Colon (tissue), 2 donors: ENCODE measurements at regions not wholly inside any gene's neighbourhood (a gene's known extent, or its start where the extent isn't known, plus 50 kb on each side); places are given as distances from the start of the nearest gene placed in this dataset.

Source experiments
- FAIRE-seq: peaks from 2 replicates; lab custom pipeline; 2012; peaks lifted over from hg19 to GRCh38; lab: Jason Lieb, UNC
- donor health status: control.
- donor health status: control.

- FAIRE-seq, result no peak
These were observed 457.5 kb downstream of the LMO4 start for GRCh38 chr1:87786229-87786628.

DNA sequence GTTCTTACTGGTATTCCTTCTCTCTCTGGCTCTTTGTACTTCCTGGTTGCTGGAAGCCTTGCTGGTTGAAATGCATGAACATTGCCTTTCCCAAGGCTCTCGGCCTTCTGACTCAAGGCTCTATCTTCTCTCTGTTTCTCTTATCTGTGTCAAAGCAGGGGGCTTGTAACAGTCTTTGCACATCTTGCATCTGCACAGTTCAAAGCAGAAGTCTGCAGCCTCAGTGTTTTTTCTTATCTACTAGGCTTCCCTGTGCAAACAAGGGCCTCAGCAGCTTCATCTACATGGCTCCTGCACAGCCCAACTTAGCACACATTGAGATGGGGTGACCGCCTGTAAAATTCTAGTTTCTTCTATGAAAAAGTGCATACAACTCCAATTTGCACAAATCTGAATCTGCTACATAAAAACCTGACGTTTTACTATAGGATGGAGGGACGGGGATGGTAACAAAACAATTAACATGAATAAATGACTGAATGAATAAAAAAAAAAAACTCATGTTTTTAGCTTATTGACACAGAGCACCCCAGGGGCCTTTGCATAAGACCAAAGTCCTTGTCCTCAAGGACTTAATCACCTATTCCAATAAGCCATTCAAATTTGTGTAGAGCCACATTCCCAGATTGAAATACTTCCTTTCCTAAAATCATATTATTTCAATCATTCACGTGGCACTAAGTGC is 458.3 kb downstream of the LMO4 start:
- FAIRE-seq, result no peak

DNA sequence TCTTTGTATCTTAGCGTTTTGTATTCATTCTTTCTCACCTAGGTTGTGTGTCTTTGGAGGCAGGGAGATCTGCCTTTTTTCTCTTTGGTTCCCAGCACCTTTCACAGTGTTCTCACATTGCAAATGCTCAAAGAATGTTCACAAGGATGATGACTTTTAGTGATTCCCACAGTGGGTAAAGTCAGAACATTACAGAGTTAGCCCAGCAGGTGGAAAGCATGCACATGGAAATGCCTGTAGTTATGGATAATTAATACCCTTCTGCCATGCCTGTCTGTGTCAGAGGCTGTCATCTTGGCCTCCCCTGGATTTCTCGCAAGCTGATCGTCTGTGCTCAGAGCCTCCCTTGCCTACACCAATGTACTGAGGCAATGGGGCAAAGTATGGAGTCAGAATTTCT is 458.9 kb downstream of the LMO4 start:
- no peak for FAIRE-seq

DNA sequence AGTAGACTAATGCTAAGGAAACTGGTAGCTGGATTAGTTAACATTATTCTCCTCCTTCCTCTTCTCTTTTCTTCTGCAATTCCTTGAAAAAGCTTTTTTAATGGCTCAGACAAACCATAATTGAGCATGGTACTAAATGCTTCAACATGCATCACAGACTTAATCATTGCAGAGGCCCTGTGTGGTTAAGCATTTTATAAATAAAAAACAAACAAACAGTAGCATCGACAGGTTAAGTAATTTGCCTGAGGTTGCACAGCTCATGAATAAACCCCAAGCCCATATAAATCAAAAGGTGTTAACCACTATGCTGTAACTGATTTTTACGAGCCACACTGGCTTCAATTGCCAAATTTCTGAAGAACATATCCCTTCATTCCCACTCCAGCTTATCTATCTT is 462.1 kb downstream of the LMO4 start:
- FAIRE-seq, result no peak

GRCh38 chr1:87791931-87792740 is 463.5 kb downstream of the LMO4 start:
- FAIRE-seq, result no peak

DNA sequence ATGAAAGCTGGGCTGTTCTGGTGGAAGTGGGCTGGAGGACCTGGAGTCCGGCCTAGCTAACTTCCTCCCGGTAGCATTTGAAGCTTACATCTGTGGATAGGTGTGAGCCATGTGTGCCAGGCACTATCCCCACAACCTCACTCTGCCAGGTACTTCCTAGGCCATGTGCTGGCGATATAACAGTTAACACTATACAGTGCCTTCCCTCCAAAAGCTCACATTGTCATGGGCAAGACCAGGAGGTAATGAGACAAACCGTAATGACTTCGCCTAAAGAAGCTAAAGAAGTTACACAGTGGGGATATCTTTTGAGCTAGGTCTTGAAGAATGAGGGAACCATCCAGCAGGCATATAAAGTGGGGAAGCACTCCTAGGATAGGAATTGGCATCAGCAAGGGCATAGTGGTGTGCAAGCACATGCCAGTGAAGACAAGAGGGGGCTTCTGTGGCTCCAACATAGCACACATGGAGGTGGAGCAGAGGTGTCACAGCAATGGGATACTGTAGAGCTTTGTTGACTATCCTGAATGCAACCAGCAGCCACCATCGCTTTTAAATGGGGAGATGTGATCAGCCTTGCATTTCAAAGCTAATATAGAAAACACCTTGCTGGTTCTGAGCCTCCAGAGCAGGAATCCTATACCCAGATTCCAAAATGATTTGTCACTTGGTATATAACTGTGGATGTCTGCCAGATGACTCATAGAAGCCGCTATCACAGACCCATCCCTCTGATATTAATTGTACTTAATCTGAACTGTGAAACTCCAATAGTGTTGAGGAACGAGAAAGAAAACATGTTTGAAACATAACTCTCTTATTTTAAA is 466.3 kb downstream of the LMO4 start:
- FAIRE-seq, result no peak

GRCh38 chr1:87795615-87796337 is 467.1 kb downstream of the LMO4 start:
- FAIRE-seq, result no peak

DNA sequence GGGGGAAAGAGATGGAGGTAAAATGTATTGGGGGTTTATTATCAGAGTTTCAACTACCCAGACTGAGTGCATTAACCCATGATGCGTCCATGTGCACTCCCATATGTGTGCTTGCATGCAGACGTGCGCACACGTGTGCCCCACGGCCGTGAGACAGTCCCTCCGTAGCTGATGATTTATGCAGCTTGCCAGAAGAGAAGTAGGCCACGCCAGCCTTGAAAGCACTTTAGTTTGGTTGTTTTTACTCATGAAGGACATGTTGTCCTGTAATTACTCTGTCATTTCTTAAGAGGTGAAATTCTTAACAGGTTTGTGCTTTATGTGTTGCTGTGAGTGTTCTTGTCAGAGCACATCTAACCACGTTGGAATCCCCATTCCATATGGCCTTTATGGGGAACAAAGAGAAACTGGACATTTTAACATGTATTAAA is 467.8 kb downstream of the LMO4 start:
- FAIRE-seq, result no peak

DNA sequence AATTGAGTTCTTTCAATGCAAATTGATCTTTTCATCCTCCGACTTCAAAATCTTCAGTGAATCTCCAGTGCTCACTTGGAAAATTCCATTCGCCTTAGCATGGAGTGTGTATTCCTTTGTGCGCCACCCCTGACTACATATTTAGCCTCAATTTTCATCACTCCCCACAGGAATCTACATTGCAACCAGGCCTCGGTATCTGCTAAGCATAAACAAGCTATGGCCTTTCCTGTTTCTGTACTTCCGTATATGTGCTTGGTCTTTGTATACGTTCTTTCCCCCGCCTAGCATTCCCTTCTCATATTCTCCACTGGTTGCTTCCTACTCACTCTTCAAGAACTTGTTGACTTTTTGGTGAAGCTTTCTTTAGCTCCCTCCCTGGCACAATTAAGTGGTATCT is 470.8 kb downstream of the LMO4 start:
- FAIRE-seq, result no peak

- FAIRE-seq, result no peak
These were observed 471.3 kb downstream of the LMO4 start for GRCh38 chr1:87800006-87800405.

GRCh38 chr1:87803375-87803774 is 474.7 kb downstream of the LMO4 start:
- FAIRE-seq, result no peak

DNA sequence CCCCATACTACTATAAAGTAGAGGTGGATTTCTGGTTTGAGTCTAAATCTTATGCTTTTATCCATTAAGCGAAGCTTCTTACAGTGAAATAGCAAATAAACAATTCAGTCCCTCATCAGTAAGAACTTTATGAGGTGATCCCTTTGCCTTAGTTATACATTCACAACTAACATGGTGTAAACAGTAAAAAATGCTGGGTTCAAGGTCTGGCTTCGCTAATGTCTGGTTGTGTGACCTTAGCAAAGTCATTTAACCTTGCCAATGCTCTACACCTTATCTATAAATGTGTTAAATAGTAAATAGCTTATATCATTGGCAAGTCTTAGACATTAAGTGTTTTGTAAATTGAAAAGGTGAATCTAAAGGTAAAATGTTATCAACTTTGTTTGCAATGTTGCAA is 475.4 kb downstream of the LMO4 start:
- no peak for FAIRE-seq

DNA sequence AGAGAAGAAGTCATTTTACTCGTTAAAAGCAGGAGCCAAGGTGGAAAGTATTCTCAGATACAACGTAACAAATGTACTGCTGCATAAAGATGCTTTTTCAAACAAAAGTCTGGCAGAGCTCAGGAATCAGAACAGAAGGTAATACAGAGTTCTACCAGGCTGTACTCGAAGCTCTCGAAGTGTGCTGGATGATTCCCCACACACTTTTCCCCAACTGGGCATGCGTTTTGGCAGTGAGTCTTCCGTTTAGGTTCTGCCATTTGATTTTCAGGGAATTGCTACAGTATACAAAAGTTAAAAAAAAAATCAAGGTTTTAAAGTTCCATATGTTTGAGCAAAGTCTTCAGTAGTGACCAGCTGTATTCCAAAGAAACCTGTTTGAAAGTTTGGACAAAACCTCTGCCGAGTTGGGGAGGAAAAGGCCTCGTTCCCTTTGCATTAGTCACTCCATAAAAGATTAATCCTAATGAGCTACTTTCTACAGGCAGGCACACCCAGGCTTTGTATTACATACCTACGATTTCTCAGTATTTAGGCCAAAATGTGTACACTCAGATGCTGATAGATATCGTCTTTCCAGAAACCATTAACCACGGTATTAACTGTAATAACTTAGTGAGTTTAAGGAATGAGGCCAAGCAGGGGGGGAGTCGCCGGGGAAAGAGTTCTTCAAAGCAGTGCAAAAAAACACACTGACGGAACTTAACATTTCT is 477.1 kb downstream of the LMO4 start:
- FAIRE-seq, result no peak

- FAIRE-seq, result no peak
These were observed 477.9 kb downstream of the LMO4 start for GRCh38 chr1:87806379-87807094.

GRCh38 chr1:87810166-87810565 is 481.5 kb downstream of the LMO4 start:
- no peak for FAIRE-seq

DNA sequence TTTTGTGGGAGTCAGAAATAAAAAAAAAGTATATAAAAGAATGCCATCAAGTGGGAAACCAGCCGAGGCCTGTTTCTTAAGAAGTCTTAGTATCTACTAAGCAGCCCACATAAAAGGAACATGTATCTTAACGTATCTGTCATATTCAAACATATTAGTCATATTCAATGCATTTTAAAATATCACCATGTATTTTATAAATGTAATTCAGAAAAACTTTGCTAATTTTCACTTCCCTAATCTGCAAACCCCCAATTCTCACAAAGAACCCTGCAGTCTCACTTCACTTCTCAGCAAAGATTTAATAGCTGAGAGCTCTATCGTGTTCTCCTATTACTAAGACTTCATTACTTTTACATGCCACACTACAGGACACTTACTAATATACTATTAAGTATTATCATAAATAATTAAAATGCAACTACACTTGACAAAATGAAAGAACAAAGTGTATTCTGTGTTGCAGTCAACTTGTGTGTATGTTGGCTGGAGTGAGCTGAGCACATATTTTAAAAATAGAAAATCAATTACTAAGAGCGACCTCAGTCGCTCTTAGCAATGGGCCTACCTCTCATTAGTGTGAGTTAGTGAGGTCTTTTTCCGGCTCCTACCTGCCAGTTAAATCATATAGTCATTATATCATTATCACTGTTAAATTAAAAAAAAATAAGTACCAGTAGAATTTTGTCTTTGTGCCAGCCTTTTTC is 484.3 kb downstream of the LMO4 start:
- no peak for FAIRE-seq

- FAIRE-seq, result no peak
These were observed 485.9 kb downstream of the LMO4 start for GRCh38 chr1:87814573-87814972.

- FAIRE-seq, result no peak
These were observed 488.0 kb downstream of the LMO4 start for GRCh38 chr1:87816646-87817045.

DNA sequence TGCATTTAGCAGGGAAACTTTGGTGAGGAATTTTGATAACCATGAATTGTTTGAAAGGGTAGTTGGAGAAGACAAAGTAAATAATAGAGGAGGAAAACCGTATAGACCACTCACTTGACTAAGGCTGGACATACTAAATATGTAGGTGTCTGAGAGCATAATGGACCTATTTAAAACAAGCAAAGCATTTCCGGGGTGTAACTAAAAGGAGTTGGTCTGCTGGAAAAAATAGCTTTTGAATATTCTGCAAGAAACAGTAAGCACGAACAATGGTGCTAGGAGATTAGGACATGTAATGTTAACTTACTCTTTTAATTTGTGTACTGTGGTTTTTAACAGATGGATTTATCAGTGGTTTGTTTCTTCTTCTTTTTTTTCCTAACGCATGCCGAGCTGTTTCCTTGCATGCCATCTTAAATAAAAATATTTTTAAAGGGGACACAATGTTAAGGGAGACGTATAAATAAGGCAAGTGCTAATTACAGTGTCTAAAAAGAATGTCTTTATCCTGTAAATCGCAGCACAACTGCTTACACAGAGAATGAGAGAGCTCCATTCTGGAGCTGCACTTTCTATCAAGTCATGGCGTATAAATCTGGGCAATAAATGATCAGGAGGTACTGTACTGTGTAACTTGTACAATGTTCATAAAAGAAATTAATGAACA is 492.1 kb downstream of the LMO4 start:
- no peak for FAIRE-seq

DNA sequence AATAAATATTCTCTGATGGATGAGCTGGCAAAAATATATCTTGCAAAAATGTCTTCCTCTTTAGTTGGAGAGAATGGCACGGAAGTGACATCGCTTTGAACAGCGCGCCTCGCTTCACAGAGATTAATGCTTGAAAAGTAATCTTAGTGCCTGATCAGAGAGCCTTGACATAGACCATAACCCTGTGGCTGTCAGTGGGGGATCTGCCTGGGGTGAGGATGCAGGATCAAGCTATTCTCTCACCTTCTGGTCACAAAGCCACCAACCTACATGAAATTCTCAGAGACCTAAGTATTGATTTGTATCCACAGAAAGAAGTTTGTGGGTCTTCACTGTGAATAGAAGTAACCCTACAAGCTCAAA is 492.6 kb downstream of the LMO4 start:
- FAIRE-seq, result no peak
